HepG2 (cell line): ENCODE measurements at regions not wholly inside any gene's neighbourhood (a gene's known extent, or its start where the extent isn't known, plus 50 kb on each side); places are given as distances from the start of the nearest gene placed in this dataset.

Source experiments
- ATAC-seq: fragments of 200-7000 bp; cut with Tn5 transposase; 3 replicates; pipeline ENCODE4 v1.9.1; 2020; ENCODE audit warnings: mild to moderate bottlenecking, moderate library complexity
- BruUV-seq: library from RNA; stranded (reverse); fragments of 400-500 nt; replicated peaks from 2 replicates; lab custom pipeline; 2021; lab: Mats Ljungman, UMichigan
- CTCF ChIA-PET: fragments of 300-600 bp; formaldehyde crosslinking; extraction: SDS; loops from one replicate; lab custom pipeline; 2021; ENCODE audit warnings: low total read pairs, inconsistent platforms, low intra/inter-chr PET ratio; lab: Yijun Ruan, JAX
- POLR2A ChIA-PET: fragments of 350-600 bp; sonication (Branson Sonifier 250); formaldehyde crosslinking; loops from one replicate; lab custom pipeline; 2020; ENCODE audit warnings: antibody characterized with exemption, inconsistent platforms; lab: Yijun Ruan, JAX
- DNase-seq: peaks from one replicate; pipeline ENCODE4 v3.0.0-alpha.2; 2015; ENCODE audit warnings: low spot score
- FAIRE-seq: peaks from 3 replicates; lab custom pipeline; 2011; peaks lifted over from hg19 to GRCh38; lab: Jason Lieb, UNC
- H2AFZ ChIP-seq: one replicate; pipeline ENCODE4 v1.6.1; 2011; ENCODE audit warnings: low read length, inconsistent platforms
- H3K27ac ChIP-seq: fragments of 300-600 bp; 3 replicates; pipeline ENCODE4 v1.8.0; 2011; ENCODE audit warnings: mixed run types, mild to moderate bottlenecking, mixed read lengths, low read length, inconsistent platforms; ENCODE audit not compliant: insufficient read depth; ENCODE audit errors: extremely low read length
- H3K27me3 ChIP-seq, 2 experiments: fragments of 200-600 bp in 1 of 2; 2 replicates in 1 of 2; 3 replicates in 1 of 2; pipeline versions ENCODE4 v1.6.0 to v1.8.0; 2011; ENCODE audit warnings: low read length in 2 of 2, mild to moderate bottlenecking in 2 of 2, moderate library complexity in 2 of 2, inconsistent platforms in 1 of 2; ENCODE audit not compliant: insufficient read depth in 2 of 2, control insufficient read depth in 1 of 2
- H3K36me3 ChIP-seq, 2 experiments: fragments of 200-600 bp in 1 of 2; replicated peaks in 1 of 2; 2 replicates in 1 of 2; 3 replicates in 1 of 2; pipeline versions ENCODE4 v1.5.1 to v1.8.0; 2011; ENCODE audit warnings: low read length in 2 of 2, inconsistent platforms in 1 of 2; ENCODE audit not compliant: insufficient read depth in 2 of 2, control insufficient read depth in 1 of 2
- H3K4me1 ChIP-seq: 2 replicates; pipeline ENCODE4 v1.5.1; 2012; ENCODE audit warnings: low read length, inconsistent platforms; ENCODE audit not compliant: insufficient read depth
- H3K4me2 ChIP-seq: 2 replicates; pipeline ENCODE4 v1.6.0; 2011; ENCODE audit warnings: low read depth, low read length, inconsistent platforms
- H3K4me3 ChIP-seq, 3 experiments: fragments of 200-600 bp in 1 of 3; sonication (generic), shearing (Covaris generic) in 1 of 3; replicated peaks in 1 of 3; 2 replicates each; pipeline ENCODE4 v1.5.1; 2011 to 2016; ENCODE audit warnings: low read length in 3 of 3, inconsistent platforms in 2 of 3, low read depth in 2 of 3, mild to moderate bottlenecking in 2 of 3, control low read depth in 1 of 3, mixed read lengths in 1 of 3; ENCODE audit not compliant: insufficient read depth in 1 of 3
- H3K79me2 ChIP-seq: one replicate; pipeline ENCODE4 v1.6.1; 2011; ENCODE audit warnings: low read length, inconsistent platforms; ENCODE audit not compliant: insufficient read depth
- H3K9ac ChIP-seq: 2 replicates; pipeline ENCODE4 v1.6.0; 2011; ENCODE audit warnings: mild to moderate bottlenecking, low read depth, low read length, inconsistent platforms; ENCODE audit not compliant: insufficient read depth
- H3K9me3 ChIP-seq: 2 replicates; pipeline ENCODE4 v1.5.1; 2012; ENCODE audit warnings: mild to moderate bottlenecking, low read length
- H4K20me1 ChIP-seq: 2 replicates; pipeline ENCODE4 v1.6.0; 2011; ENCODE audit warnings: inconsistent platforms, mild to moderate bottlenecking, low read length, moderate library complexity; ENCODE audit not compliant: insufficient read depth
- HOXA9 ChIP-seq: sonication (generic); formaldehyde crosslinking; IDR thresholded peaks from 2 replicates; pipeline ENCODE4 v1.8.1; 2022; ENCODE audit warnings: missing genetic modification reagents, mild to moderate bottlenecking, moderate library complexity, borderline replicate concordance
- MAFF ChIP-seq: IDR thresholded peaks from 2 replicates; pipeline ENCODE4 v1.6.1; 2011; ENCODE audit warnings: low read depth, low read length, improper control_type of control experiment
- MAFK ChIP-seq, 2 experiments: IDR thresholded peaks in 1 of 2; conservative IDR thresholded peaks in 1 of 2; 2 replicates each; pipeline ENCODE4 v1.6.1; 2011; ENCODE audit warnings: improper control_type of control experiment in 2 of 2, low read length in 2 of 2
- NPAS2 ChIP-seq: sonication (generic); formaldehyde crosslinking; IDR thresholded peaks from 2 replicates; pipeline ENCODE4 v1.8.0; 2022; ENCODE audit warnings: mild to moderate bottlenecking, missing genetic modification reagents, borderline replicate concordance
- TCF12 ChIP-seq, 2 experiments: fragments of 450-650 bp in 1 of 2; sonication (generic) in 1 of 2; formaldehyde crosslinking in 1 of 2; IDR thresholded peaks; 2 replicates each; pipeline versions ENCODE4 v1.6.1 to v1.8.0; 2017 to 2022; ENCODE audit warnings: antibody characterized with exemption in 1 of 2, mild to moderate bottlenecking in 1 of 2, missing genetic modification reagents in 1 of 2, moderate library complexity in 1 of 2
- ZNF644 ChIP-seq: IDR thresholded peaks from 2 replicates; pipeline ENCODE4 v1.6.1; 2016; ENCODE audit warnings: low read depth
- WGBS: methylation state at CpG from one replicate; pipeline ENCODE4 v1.1.6; 2017; ENCODE audit warnings: low lambda C conversion rate; 5-methylcytosine and 5-hydroxymethylcytosine counted together
- in situ Hi-C: cut with HindIII; loops from 2 replicates; pipeline ENCODE4 v1.10.0; 2017; ENCODE audit warnings: low pct_unique_long_range_greater_than_20kb; ENCODE audit not compliant: extremely low pct_ligation_motif_present
- intact Hi-C: fragments of 100-400 bp; cut with micrococcal nuclease; formaldehyde crosslinking; loops from one replicate; pipeline ENCODE4 v1.10.0; 2022; ENCODE audit not compliant: unreplicated experiment

- no peak overlapping the region for H3K9ac ChIP-seq
- intact Hi-C loops (no loop called here), in situ Hi-C loops (no loop called here)
- no peaks in the 10 kb centered on the region for H4K20me1 ChIP-seq
- H3K79me2 ChIP-seq: no peaks in the 10 kb centered on the region
- H3K4me1 ChIP-seq: no peaks in the 10 kb centered on the region
- BruUV-seq: no TSS peak
- CTCF ChIA-PET: no interaction called here
- POLR2A ChIA-PET: no interaction called here
- FAIRE-seq (no peak), DNase-seq (no peak), ATAC-seq (no peak)
- H3K27me3 ChIP-seq: no peaks in the 10 kb centered on the region
- H3K27ac ChIP-seq: no peak overlapping the region
- no peak overlapping the region for H2AFZ ChIP-seq
- H3K4me3 ChIP-seq: no peak overlapping the region
- 0% methylated on average over 1 of the region's 1 CpG for whole genome bisulfite sequencing
- H3K36me3 ChIP-seq: no peaks in the 10 kb centered on the region
- TF ChIP-seq HOXA9 (CRISPR knock-in tag): no peak
- peak; percentile 71 to 86 for TF ChIP-seq MAFK (conservative IDR thresholded peaks at IDR 0.05 in 1 of 2, IDR thresholded peaks at IDR 0.05 in 1 of 2; ENCODE audit: low read length in 2 of 2)
- no peak for TF ChIP-seq NPAS2 (CRISPR knock-in tag)
- TF ChIP-seq MAFF: peak; percentile 66
- no peak for TF ChIP-seq TCF12 (IDR thresholded peaks at IDR 0.05)
- no peak for TF ChIP-seq TCF12 (CRISPR knock-in tag; IDR thresholded peaks at IDR 0.05)
- no peak overlapping the region for H3K4me2 ChIP-seq
- H3K9me3 ChIP-seq: no peaks in the 10 kb centered on the region
These were observed 450.0 kb upstream of the PDZRN3 start for GRCh38 chr3:74074700-74075099.

DNA sequence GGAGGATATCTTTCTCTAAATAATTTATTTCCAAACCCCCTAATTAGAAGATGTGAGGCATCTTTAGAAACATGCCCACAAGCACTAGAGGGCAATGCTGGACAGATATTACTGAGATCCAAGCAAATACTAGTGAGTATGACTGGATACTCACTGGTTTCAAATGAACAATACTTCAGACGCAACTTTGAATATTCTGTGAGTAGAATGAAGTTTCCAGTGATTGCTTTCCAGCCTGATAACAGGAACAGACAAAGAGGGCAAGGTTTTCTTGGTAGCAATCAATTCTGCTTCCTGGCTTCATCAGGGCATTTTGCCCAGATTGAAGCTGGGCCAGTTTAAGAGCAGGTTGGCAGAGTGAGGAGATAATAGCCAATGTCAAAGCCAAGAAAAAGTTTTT, 442.6 kb upstream of the PDZRN3 start:
- no peaks in the 10 kb centered on the region for H3K79me2 ChIP-seq
- no peak overlapping the region for H3K4me2 ChIP-seq
- CTCF ChIA-PET: no interaction called here
- no TSS peak for BruUV-seq
- TF ChIP-seq ZNF644: no peak
- H3K4me1 ChIP-seq: no peaks in the 10 kb centered on the region
- POLR2A ChIA-PET: no interaction called here
- 0% methylated on average over 1 of the region's 1 CpG for WGBS
- no peaks in the 10 kb centered on the region for H4K20me1 ChIP-seq
- no peak for DNase-seq
- no peak for FAIRE-seq
- no peaks in the 10 kb centered on the region for H3K9me3 ChIP-seq
- no peaks in the 10 kb centered on the region for H3K36me3 ChIP-seq
- no peak overlapping the region for H2AFZ ChIP-seq
- H3K27ac ChIP-seq: no peak overlapping the region
- ATAC-seq: no peak
- in situ Hi-C loops: no loop called here
- H3K9ac ChIP-seq: no peak overlapping the region
- intact Hi-C loops: no loop called here
- no peak overlapping the region for H3K4me3 ChIP-seq
- no peaks in the 10 kb centered on the region for H3K27me3 ChIP-seq
